Stimulated activated CD8-positive, alpha-beta memory T cell treated with anti-CD3 and anti-CD28 coated beads, Interleukin-12 subunit alpha, Interleukin-12 subunit beta, amount 100 ng/mL, for 4 hours (primary cell): ENCODE measurements at regions not wholly inside any gene's neighbourhood (a gene's known extent, or its start where the extent isn't known, plus 50 kb on each side); places are given as distances from the start of the nearest gene placed in this dataset.

Experiments used
- DNase-seq: peaks from one replicate; pipeline ENCODE4 v3.0.0-alpha.2; 2020; ENCODE audit warnings: low read depth

DNA sequence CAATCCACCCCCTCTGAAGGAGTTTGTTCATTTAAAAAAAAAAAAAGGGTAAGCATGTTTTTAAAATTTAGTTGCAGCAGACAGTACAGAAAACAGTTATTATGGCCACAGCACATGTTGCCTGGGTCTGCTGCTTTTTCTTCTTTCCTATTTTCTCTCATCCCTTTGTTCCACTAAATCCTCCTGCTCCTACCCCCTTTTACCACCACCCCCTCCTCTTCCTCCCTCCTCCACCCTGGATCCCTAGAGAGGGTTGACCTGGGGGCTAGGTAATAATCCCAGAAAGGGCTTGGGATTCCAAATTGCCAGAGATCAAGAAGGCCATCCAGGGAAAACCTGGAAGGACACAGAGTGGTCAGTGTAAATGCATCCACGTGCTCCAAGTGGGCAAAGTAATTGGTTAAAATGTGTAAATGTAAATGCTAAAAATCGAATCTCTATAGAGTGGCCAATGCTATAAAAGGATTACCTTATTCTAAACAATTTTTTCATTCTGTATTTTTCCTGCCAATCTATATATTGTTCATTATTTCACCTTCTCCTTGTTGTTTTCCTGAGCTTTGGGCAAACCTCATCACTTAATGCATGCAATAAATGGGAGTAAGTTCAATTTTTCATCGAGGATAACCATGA, 89.0 kb upstream of the PIK3CG start:
- no peak for DNase-seq

DNA sequence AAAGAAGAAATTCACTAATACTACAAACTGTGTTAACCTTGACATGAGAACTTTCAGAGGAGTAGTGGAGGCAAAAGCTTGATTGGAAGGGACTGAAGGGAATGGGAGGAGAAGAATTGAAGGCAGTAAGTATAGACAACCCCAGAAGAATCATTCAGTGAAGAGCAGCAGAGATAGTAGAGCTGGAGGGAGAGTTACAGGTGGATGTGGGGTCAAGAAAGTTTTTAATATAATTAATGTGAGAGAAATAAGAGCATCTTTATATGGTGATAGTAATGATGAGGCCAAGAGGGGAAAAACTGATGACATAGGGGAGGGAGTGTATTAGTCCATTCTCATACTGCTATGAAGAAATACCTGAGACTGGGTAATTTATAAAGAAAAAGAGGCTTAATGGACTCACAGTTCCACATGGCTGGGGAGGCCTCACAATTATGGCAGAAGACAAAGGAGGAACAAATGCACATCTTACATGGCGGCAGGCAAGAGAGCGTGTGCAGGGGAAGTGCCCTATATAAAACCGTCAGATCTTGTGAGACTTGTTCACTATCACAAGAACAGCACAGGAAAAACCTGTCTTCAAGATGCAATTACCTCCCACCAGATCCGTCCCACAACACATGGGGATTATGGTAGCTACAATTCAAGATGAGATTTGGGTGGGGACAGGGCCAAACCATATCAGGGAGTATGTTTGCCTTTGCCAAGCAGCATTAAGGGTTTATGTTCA, 88.3 kb upstream of the PIK3CG start:
- DNase-seq = no peak

DNA sequence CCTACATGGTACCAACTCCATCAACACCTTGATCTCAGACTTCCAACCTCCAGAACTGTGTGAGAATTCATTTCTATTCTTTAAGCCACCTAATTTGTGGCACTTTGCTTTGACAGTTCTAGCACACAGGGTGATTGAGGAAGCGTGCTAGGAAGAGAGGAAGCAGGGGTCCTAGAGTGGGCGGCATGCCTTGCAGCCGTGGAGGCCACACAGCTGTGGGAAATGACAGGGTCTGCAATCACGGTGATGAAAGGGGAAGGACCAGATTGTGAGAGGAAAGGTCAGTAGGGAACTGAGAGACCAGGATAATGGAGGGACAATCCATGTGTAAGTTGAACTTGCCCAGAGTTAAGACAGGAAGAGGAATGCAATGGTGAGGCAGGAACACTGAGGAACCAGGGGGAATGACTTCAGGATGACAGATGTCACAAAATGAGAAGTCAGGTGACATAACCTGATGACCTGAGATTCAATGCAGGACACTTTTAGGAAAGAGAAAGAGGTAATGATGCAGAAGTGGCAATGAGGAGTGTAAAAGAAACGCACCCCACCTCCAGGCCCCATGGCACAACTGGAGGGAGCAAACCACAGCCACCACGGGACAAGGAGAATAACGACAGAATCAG, 87.3 kb upstream of the PIK3CG start:
- no peak for DNase-seq

DNA sequence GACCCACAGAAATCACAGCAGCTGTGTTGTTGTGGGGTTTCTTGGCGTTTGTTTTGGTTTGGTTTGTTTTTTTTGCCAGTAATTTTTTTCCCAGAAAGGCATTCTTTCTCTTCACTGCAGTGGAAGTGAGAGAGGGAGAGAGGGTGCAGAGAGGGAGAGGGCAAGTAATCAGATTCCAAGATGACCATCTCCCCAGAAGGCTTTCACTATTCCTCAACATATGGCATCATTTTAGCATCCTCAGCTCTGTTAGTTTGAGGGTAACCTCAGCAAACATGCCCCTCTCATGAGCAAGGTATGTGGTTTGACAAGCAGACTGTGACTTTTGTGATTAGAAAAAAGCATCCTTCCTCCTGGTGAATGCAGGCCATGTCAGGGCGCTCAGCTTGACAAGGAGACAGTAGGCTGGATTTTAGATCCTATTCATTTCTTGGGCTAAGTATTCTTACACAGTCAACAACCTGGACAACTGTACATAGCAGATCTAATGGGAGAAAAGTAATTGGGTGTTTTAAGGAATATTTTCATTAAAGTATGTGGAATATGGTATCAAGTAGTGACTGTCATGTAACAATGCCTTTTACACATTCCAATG, 86.3 kb upstream of the PIK3CG start:
- DNase-seq = no peak

DNA sequence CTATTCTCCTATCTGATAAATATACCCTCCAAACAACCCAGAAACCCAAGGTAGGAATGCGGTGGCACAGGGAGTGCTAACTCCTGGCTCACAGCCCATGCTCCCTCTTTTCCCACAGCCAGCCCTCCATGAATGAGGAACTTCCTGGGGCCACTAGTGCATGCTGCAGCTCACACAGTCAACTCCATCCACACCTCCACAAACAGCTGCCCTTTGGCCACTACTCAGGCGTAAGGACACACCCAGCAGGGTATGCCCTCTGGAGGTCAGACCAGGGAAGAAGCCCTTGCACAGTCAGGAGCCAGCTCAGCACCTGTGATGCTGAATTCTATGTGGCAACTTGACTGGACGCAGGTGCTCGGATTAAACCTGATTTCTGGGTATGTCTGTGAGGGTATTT, 85.2 kb upstream of the PIK3CG start:
- DNase-seq = no peak

DNA sequence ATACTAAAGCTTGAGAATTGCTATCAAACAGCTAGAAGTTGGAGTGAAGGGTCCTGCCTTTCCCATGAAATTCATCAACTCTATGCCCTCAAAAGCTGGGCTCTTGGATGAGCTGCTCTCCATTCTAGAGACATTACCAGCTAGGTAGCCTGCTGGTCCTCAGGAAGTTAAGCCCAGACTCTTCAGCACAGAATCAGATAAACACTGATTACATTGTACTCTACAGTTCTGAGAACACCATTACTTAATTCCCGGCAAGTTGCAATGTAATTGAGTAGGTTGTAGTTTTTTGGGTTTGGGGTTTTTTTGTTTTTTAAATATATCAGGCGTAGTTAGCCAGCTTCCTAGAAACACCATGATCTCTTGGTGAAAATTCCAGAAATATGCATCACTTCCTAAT, 84.1 kb upstream of the PIK3CG start:
- DNase-seq = no peak

DNA sequence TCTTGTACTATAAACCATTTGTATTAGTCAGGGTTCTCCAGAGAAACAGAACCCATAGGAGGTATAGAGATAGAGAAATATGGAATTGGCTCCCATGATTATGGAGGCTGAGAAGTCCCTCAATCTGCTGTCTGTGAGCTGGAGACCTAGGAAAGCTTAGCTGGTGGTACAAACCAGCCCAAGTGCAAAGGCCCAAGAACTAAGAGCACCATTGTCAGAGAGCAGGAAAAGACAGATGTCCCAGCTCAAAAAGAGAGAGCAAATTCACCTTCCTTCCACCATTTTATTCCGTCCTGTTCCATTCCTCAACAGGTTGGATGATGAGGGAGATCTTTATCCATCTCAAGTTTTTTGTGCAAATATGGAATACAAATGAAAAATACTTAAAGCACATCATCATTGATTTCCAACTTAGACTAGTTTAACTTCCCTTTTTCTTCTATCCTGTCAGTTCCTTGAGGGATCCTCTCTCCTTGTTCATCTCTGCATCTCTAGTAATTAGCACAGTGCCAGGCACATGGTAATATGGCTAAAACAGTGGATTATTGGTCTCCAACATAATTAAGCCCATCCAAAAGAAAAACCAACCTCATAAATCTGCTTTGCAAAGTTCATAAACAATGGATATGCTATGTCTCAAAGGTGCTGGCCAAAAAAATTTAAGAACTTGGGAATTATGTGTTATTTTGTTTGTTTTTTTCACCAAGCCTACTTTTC, 83.1 kb upstream of the PIK3CG start:
- no peak for DNase-seq

DNA sequence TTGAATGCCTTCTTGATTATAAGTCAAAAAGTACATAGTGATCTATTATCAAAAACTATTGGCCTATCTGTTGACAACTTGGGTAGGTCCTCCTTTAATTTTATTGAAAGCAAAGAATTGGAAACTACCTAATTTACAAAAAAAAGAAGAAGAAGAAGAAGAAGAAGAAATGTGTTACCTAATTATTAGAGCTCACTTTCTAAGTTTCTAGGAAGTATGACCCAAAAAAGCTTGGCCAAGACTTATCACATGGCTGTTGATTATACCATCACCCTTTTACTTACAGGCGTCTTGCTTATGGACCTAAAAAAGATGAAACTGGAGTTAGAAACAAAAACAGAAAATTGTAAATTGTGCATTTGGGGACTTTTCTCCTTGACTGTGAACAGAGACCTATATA, 81.8 kb upstream of the PIK3CG start:
- no peak for DNase-seq

DNA sequence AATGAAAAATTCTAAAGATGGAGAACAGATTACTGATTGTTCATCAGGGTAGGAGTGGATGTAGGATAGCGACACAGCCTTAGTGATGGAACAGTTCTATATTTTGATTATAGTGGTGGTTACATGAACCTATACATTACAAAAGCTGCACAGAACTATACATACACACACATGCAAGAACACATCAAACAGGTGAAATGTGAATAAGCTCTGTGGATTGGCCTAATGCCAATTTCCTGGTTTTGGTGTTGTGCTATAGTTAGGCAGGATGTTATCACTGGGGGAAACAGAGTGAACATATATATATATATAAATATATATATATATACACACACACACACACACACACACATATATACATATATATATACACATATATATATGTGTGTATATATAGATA, 76.4 kb upstream of the PIK3CG start:
- DNase-seq = no peak

DNA sequence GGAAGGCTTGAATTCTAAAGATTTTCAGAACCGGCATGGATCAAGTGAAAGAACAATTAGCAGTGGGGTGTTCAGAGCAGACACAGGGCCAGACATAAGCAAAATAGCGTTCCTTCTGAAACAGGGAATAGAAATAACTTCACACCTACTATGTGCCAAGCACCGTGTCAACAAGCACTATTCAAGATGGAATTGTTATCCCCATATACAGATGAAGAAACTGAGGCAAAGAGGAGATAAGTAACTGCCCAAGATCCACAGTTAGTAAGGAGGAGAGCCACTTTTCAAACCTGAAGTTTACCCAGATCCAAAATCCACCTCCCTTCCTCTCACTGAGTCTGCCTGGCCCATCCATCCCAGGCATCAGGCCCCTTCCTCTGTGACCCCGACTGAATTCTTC, 73.6 kb upstream of the PIK3CG start:
- no peak for DNase-seq

DNA sequence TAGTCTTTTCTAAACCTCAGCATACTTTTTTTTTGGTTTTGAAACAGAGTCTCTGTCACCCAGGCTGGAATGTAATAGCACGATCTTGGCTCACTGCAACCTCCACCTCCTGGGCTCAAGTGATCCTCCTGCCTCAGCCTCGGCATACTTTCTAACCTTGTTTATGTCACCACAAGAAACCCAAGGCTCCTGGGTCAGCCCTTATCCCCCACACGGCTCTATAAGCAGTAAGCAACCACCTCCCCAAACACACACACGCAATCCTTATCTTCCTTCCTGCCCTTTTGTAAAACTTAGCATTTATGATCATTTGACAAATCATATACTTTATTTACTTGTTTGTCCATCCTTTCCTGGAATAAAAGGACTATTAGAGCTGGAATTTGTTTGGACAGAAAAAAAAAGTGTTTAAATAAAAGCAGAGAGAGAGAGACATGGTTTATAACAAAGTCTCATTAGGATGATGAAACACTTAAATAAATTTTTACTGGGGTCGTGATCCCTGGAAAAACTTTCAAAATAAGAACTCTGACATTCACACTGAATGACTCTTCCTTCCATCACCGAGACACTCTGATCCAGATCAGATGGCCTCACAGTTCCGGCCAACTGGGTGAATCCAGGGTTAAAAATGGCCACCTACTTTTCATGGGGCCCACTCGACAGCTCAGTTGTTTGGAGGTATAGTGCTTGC, 72.7 kb upstream of the PIK3CG start:
- DNase-seq = no peak

DNA sequence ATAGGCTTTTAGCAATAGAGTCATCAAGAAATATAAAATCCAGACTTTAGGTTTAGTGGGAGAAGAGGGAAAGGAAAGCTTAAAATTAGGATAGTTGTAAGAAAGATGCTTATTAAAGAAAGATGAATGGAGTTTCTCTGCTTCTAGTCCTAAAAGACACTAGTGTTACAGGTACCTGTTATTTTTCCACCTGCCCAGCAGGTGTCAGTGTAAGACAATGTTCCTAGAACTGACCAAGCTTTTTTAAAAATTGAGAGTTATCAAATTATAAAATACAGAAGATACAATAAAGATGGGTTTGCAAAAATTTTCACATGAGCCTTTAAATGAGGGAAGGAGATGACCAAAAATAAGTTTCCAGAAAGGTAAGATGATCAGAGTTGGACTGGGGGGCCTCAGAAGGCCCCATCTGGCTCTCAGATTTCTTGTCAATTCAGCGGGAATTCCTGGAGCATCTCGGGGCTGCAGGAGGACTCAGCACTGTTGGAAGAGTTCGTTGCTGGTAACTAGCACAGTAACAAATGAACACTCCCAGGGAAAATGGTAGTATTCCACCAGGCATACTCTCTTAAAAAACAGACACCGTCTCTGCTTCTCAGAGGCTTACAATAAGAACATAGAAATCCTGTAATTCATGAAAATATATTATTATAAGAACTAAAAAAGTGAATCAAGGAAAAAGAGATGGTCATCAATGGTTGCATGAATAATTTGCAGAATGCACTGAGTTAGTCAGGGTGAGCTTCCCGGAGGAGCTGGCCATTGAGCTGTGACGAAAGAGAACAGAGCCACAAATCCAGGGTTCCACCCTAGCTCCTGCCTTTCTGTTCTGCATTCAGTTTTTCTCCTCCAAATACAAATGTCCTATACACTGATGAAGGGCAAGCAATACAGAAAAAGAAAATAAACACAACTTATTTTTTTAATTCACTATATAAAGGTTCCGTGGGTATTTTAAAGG, 71.8 kb upstream of the PIK3CG start:
- DNase-seq = no peak

DNA sequence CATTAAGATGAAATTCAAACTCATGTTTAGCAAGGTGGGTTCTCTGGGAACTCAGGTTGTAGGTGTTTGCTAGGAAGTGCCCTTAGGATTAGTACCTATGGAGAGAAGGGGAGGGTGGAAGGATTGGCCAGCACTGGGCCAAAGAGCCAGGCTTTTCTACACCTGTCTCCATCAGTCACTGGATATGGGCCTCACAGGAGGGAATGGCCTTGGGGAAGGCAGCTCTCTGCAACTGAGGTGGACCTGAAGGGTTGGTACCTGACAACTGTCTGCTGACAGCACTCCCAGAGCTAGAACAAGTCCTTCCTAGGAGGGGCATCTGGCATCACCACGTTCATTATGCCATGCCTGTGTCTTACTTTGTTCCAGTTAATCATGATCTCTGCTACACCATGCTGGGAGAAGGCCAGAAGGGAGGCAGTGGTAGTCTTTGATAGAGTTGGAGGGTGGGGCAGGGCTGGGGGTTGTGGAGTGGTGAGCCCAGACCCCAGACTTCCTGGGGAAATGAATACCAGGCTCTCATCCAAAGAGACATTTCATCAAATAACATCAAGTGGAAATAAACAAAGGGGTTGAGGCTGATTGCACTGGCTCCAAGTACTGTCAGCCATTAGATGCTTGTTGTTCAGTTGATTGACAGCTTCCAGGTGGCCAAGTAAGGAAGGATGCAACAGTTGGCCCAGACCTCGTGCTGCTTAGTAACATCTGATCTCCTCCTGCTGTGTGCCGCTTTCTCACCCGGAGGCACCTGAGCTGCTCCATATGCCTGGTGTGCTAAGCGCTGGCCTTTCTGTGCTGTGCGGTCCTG, 70.6 kb upstream of the PIK3CG start:
- DNase-seq = no peak

DNA sequence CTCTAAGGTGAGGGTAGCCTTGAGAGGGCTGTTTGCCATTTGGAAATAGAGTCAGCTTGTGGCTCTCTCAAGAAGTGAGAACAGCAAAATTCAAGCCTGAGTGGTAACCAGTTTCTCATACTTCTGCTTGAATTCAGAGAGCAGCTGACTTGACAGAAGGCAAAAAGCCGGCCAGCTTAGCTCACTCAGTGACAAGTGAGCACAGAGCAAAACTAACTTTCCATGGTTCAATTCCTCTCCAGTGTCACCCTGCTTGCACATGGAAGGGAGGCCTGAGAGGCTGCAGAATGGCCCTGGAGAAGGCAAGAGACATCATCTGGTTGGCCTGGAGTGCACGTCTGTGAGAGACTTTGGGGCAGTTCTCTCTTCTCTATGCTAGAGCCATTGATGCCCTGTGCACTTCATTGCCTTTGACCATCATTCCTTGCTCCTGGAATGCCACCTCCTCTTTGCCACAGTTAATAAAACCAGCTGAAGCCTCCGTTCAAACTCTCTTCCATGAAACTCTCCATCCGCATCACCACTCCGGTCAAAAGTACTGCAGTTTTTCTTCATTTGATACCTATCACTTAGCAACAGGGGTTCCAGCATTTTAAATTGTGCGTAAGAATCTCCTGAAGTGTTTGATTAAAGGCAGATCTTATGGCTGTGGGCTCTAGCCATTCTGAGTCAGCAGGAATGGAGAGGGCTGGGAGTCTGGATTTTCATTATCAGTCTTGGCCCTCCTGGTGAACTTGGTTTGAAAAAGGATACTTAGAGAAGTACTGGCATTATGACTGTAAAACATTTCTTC, 69.8 kb upstream of the PIK3CG start:
- DNase-seq = no peak

DNA sequence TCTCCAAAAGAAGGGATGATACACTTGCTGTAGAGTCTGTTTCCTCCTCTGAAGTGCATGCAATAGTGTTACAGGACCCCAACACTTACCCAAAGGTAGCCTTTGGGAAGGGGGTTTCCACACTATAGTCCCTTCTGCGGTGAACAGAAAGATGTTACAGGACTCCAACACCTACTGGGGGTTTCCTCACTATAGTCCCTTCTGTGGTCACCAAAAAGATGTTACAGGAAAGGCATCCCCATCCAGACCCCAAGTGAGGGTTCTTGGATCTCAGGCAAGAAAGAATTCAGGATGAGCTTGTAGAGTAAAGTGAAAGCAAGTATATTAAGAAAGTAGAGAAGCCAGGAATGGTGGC, 69.2 kb upstream of the PIK3CG start:
- DNase-seq = no peak

DNA sequence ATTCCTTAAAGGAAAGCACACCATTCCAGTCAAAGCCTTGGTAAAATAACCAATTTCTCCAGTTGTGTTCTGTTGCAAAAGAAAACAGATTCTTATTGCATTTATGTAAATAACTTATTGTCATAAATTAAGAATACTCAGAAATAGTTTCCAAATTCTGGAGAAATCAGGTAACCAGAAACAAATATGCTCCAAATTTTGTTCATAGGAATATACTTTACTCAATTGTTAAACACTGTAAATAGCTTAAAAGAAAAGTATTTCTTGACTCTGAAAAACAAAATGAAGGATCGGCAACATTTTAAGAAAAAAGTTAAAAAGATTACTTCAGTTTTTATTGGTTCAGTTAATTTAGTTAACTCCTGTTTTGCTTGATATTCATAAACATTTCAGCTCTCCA, 67.1 kb upstream of the PIK3CG start:
- no peak for DNase-seq

DNA sequence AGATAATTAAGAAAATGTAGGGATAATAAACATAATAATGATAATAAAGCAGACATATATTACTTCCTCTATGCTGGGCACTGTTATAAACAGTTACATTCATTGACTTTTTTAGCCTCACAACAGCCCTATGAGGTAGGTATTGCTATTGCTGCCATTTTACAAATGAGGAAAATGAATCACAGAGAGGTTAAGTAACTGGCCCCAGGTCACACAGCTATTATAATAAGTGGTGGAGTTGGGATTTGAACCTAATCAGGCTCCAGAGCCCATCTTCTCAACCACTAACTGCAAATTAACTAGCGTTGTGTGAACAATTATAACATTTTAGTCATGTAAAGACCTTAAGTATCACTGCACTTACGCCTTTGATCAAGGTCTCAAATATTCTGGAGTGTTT, 62.5 kb upstream of the PIK3CG start:
- no peak for DNase-seq

DNA sequence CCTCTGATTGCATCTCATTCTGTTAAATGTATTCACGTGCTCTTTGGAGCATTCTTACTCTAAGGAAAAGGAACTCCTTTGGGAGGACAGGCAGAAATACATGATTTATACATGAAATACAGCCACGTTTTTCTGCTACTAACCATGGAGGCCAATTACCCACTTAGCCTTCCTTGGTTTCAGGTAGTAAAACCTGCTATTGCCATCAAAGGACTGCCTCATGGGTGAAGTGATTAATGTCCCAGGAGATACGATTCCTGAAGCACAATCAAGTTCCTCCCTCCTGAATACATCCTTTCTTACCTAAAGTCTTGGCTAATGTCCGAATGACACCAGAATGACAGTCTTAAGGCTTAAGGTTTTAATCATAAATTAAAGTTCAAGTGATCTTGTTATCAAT, 58.5 kb upstream of the PIK3CG start:
- DNase-seq = no peak

DNA sequence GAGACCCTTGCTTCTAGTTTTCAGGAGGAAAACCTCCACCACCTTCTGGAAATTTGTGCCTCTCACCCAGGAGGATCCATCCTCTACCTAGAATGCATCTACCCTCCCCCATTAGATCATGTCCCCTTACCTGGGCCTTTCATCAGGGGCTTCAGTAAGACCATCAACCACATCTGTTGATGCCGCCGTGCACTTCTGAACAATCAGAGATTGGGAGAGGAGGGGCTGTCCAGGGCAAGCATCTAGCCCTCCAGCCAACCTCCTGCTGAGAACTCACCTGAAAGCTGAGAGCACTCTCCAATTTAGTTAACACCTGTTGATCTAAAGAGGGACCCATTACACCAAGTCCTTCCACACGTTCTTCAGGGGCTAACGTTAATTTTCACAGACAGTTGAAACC, 57.6 kb upstream of the PIK3CG start:
- no peak for DNase-seq
